GM18508 (cell line): ENCODE measurements at regions not wholly inside any gene's neighbourhood (a gene's known extent, or its start where the extent isn't known, plus 50 kb on each side); places are given as distances from the start of the nearest gene placed in this dataset.

ENCODE experiments used
- ATAC-seq: cut with Tn5 transposase; IDR thresholded peaks from one replicate; pipeline ENCODE4 v1.9.1; 2021; ENCODE audit warnings: moderate number of reproducible peaks; ENCODE audit not compliant: insufficient read depth, unreplicated experiment

DNA sequence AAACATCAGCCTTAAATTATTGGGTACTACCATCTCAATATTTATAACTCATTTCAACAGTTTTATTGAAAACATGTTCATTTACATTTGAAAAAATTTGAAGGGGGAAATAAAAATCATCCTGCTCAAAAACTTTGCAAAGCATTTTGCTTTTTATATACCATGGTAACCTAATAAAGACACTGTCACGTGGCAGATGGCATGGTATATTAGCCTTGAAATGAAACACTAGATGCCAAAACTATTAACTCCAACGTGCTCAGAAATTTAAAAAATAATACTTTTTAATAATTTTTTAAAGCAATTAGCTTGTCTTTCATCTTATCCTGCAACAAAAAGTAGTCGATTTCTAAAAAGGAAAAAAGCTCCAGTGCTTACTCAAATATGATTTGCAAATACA lies 88.6 kb upstream of the NFIB start:
- no peak for ATAC-seq

DNA sequence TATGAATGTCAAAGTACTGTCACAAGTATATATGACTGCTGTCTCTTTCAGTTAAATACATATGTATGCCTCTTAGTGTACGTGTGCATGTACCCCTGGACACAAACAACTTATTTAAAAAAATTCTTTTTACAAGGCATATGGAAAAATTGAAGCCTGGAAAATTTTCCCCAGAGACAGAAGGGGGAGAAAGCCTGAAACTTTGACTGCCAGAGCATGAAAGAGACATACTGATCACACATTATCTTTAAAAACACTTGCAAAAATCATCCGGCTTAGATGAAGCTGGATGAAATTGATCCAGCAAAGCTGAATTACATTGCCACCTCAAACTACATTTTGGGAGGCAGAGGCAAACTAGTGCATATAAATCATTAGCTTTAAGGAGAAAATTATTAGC lies 88.0 kb upstream of the NFIB start:
- no peak for ATAC-seq

GRCh38 chr9:14400658-14400995 lies 86.7 kb upstream of the NFIB start:
- no peak for ATAC-seq

GRCh38 chr9:14399756-14400657 lies 86.1 kb upstream of the NFIB start:
- ATAC-seq, result no peak

- ATAC-seq, result no peak
Observed at GRCh38 chr9:14398473-14398872, 84.5 kb upstream of the NFIB start.

- no peak for ATAC-seq
Observed at GRCh38 chr9:14396171-14396570, 82.2 kb upstream of the NFIB start.

GRCh38 chr9:14395317-14396082 lies 81.6 kb upstream of the NFIB start:
- ATAC-seq, result no peak

DNA sequence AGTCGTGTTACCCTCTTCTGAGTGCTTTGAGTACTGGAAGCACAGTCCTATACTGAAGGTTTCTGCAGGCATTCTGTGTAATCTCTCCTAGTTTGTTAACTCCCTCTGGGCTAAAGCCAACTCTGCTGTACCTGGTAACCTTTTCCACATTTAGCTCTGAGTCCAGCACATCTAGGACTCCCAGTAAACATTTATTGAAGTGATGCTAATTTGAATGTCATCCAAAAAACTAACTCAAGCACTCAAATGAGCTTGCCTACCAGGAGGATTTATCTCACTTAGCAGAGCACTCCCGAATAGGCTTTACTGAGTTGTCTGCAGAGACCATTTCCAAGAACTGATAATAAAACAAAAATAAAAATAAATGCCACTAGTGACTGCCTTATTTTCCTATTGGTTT lies 79.5 kb upstream of the NFIB start:
- ATAC-seq, result no peak

GRCh38 chr9:14391620-14392019 lies 77.7 kb upstream of the NFIB start:
- no peak for ATAC-seq

DNA sequence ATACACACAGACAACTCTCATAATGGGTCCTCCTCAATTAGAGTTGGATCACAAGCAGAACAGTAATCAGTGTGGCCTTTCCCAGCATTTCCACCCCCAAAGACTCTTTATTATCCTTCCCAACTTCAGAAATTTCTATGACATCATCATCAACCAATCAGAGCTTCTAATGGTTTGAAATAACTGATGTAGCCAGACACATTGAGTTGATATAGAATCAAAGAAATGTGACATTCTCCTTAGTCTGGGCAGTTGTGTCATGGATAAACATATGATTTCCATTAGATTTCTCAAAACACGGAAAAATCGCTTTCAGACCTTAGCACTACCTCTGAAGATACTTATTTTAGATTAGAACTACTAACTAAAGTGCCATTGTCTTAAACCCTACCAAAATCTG lies 75.7 kb upstream of the NFIB start:
- no peak for ATAC-seq

DNA sequence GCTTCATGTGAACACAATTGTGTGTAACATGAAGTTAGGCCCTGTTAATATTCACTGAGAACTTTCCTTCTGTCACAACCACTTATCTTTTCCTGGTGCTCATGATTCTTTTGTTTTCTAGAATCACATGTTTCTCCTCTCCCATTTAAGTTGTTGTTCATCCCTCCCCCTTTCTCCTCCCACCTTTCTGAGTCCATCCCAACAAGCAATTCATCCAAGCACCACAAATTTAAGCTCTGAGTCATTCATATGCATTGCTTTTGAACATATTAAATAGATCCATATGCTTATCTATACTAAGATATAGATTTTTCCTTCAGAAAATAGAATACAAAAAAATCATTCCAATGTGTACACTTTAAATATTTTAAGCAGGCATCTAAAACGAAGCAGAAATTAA lies 75.2 kb upstream of the NFIB start:
- no peak for ATAC-seq

- ATAC-seq, result no peak
Observed at GRCh38 chr9:14383773-14384172, 69.8 kb upstream of the NFIB start.

- no peak for ATAC-seq
Observed at GRCh38 chr9:14383294-14383693, 69.4 kb upstream of the NFIB start.

DNA sequence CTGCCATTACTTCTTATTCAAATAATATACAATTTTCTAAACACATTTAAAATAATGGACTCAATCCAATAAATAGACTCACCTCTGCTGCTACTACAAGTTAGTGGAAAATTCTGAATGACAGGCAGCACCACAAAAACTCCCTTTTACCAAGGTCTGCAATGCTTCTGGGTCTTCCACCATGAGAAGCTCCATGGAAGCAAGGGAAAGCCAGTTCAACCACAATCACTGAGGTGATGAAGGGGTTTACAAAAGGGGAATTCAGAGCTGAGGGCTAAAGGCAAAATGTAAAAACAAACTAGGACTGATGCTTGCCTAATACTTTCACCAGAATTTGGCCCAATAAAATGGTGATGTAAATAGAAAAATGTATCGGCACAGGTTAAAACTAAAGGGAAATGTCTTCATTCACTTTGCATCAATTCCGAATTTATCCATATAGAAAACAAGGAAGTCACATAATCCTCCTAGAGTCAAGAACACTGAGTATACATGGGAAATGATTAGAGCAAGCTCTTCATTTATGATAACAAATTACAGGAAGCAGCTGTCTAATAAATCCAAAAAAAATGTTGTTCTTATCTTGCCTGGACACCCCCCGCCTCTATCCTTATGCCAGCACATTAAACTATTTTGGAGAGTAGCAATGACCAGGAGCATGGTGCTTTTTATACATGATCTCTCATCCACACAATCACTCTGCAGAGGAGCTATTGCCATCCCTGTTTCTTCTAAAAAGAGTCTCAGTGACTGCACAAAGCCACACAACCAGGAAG lies 66.3 kb upstream of the NFIB start:
- ATAC-seq, result no peak

DNA sequence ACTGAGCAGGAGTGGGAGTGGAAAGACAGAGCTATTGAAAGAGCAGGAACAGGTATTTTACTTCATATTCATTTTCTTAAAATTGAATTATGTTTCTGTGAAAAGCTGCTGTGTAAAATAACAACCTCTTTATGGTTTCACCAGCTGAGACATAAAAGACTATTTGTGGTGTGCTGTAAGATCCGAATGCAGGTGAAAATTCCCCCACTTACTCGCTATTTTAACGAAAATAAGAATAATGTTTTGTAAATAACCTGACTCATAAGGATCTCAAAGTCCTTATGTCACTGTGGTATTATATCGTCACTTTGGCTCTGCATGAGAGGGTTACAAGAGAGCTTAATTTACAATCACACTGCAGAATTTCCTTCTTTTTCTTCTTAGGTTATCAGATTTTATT lies 65.3 kb upstream of the NFIB start:
- ATAC-seq, result no peak

GRCh38 chr9:14373706-14374105 lies 59.8 kb upstream of the NFIB start:
- ATAC-seq, result no peak

GRCh38 chr9:14373336-14373666 lies 59.4 kb upstream of the NFIB start:
- ATAC-seq, result no peak

- no peak for ATAC-seq
Observed at GRCh38 chr9:14372437-14373335, 58.7 kb upstream of the NFIB start.

DNA sequence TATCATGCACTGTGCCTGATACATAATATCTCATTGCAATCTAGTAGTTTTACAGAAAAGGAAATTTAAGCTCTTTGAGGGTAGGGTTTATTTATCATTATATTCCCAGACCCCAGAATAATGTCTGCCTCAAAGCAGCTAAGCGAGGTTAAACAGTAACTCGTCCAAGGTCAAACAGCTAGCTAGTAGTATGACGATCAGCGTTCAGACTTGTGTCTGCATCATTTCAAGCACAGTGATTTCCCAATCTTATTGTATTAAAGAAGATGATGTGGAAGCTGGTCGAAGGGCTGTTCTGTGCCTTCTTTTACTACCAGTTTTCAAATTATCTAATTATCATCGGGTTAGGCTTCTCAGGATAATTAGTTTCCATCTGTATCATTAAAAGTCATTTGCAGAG lies 55.1 kb upstream of the NFIB start:
- no peak for ATAC-seq

DNA sequence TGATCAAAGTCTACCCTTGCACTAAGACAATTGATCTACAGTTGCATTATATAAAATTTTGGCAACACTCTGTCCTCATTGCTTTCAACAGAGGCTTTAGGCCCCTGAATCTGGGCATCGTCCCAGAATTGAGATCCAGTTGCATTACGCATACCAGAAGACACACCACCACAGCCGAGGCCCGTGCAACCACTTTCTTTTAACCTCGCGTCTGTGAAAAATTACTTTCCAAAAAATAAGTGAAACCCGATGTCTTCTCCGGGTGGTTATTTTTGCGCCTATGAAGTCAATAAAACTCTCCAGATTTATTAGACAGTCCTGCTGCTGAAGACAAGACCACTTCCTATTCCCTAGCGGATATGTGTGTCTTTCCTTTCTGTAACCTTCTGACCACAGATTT lies 52.1 kb upstream of the NFIB start:
- ATAC-seq, result no peak
